Adrenal gland (tissue), 9 donors: ENCODE measurements at regions not wholly inside any gene's neighbourhood (a gene's known extent, or its start where the extent isn't known, plus 50 kb on each side); places are given as distances from the start of the nearest gene placed in this dataset.
"Not testable (repeated sequence)": the region's sequence is repeated elsewhere in the genome, so short reads cannot be mapped to it uniquely, and the experiment has no call there.

Source experiments
- DNase-seq, 7 donors: peaks; one replicate each; pipeline ENCODE4 v3.0.0-alpha.2; 2019 to 2020
- H3K27ac ChIP-seq, 5 donors: fragments of 200-600 bp; sonication (generic) in 4 of 5; 1 replicate in 3 of 5; 2 replicates in 2 of 5; pipeline versions ENCODE4 v1.5.1 to v1.8.0; 2016 to 2020; ENCODE audit warnings: mild to moderate bottlenecking in 1 of 5
- H3K27me3 ChIP-seq: fragments of 200-600 bp; 2 replicates; pipeline ENCODE4 v1.8.0; 2021
- H3K36me3 ChIP-seq, 2 donors: fragments of 200-600 bp; replicated peaks in 1 of 2; 1 replicate in 1 of 2; 2 replicates in 1 of 2; pipeline versions ENCODE4 v1.5.1 to v1.8.0; 2018 to 2022
- H3K4me1 ChIP-seq, 2 donors: fragments of 200-600 bp; replicated peaks in 1 of 2; 1 replicate in 1 of 2; 2 replicates in 1 of 2; pipeline versions ENCODE4 v1.5.1 to v1.8.0; 2018 to 2021
- H3K4me3 ChIP-seq, 4 donors: fragments of 200-600 bp; sonication (generic) in 3 of 4; one replicate each; pipeline ENCODE4 v1.5.1; 2016 to 2018
- H3K9me3 ChIP-seq, 3 donors: fragments of 200-600 bp; sonication (generic) in 1 of 3; replicated peaks in 1 of 3; 1 replicate in 2 of 3; 2 replicates in 1 of 3; pipeline versions ENCODE4 v1.5.1 to v1.8.0; 2016 to 2021
- POLR2A ChIP-seq, 2 donors: fragments of 450-650 bp; IDR thresholded peaks; one replicate each; pipeline ENCODE4 v1.6.1; 2017; ENCODE audit warnings: antibody characterized with exemption in 2 of 2, mild to moderate bottlenecking in 2 of 2, moderate library complexity in 1 of 2
- WGBS, 4 donors: extraction: QIAGEN DNeasy Blood & Tissue Kit in 2 of 4; methylation state at CpG; one replicate each; pipeline versions ENCODE4 v1.1.5 to v1.1.7; 2013 to 2017; 5-methylcytosine and 5-hydroxymethylcytosine counted together
- intact Hi-C, 2 donors: fragments of 100-400 bp; cut with DNase I; formaldehyde crosslinking; loops; one replicate each; pipeline versions ENCODE4 v1.14.1 to v1.15.0; 2022 to 2023
- TF ChIP-seq, protein P1 (sequence below), 6 experiments: fragments of 450-650 bp in 4 of 6; fragments of 200-600 bp in 2 of 6; sonication (generic) in 1 of 6; IDR thresholded peaks; 1 replicate in 5 of 6; 2 replicates in 1 of 6; pipeline versions ENCODE4 v1.5.1 to v1.8.0; 2016 to 2021; ENCODE audit warnings: antibody characterized with exemption in 6 of 6, mild to moderate bottlenecking in 2 of 6, moderate library complexity in 1 of 6
- donor health status: healthy with polysubstance abuse.
- donor health status: Bipolar disorder and iron deficiency.
- donor health status: DM: yes; HTN: yes; CAD: no.
- donor health status: DM: no; HTN: no; CAD: no.
- donor health status: DM: no; HTN: no; CAD: no.

DNA sequence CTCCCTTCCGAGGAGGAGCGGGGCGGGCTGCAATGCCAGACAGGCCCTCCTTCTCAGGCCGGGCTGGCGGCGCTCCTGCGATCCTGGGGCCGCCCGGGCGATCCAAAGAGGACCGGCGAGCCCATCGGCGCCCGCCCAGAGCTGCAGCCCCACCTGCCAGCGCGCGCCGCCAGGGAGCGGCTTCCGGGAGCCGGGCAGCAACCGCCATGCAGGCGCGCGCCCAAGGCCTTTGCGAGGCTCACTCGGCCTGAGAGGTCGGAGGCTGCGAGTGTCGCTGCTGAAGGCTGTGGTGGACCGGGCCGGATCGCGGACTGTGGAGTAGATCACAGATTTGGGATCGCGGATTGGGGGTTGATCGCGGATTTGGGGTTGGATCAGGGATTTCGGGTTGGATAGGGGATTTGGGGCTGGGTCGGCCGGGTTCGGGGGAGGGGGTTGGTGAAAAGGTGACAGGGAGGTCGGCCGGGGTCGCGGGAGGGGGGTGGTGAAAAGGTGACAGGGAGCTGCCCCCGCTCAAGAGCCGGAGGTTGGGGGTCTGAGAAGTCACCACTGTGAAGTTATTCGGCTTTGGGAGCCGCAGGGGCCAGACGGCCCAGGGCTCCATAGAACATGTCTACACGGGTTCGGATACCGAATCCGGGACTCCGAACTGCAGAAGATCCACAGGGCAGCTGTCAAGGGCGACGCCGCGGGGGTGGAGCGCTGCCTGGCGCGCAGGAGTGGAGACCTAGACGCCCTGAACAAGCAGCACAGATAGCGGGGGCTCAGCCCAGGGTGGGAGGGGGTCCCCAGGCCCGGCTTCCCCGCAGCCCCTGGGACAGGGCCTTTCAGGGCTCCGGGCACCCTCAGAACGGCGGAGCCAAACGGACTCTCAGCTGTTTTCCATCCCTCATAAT is 1213.4 kb downstream of the FOXD4L5 start:
- H3K27me3 ChIP-seq, intact Hi-C loops, DNase-seq, H3K36me3 ChIP-seq, H3K4me3 ChIP-seq, H3K9me3 ChIP-seq, H3K4me1 ChIP-seq, H3K27ac ChIP-seq: not testable (repeated sequence)
- WGBS, 4 donors = 63 to 89% (median 66%) methylated on average over 4 to 72 of the region's 72 CpGs

DNA sequence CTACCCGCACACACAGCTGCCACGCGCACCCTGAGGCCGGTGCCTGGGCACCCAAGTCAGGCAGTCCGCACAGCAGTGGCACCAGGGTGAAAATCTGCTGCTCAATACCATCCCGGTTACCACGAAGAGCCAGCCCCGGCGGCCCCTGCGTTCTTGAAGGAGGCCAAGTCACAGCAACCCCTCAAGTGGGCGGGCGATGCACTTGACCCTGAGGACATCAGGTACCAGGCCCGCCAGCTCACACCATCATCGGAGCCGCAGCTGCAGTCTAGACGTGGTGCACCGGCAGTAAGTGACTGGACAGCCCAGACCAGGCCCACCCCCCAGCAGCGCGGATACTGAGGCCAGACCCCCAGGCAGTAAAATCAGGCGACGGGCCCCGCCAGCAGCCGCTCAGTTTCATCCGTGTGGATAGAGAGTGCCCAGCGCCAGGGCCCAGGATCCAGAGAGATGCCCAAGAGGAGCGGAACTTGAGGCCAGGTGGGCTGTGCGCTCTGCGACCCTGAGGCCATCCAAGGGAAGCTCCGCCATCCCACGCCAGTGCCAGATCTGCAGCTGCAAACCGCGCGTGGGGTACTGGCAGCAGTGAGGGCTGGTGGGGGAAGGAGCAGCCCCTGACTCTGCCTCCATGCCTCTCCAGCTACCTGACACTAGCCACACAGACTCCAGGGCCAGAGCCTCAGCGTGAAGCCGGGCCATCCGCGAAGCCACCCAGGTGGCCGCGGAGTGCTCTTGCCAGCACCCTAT is 1214.2 kb downstream of the FOXD4L5 start:
- DNase-seq, H3K4me3 ChIP-seq, H3K36me3 ChIP-seq, H3K4me1 ChIP-seq, intact Hi-C loops, H3K27me3 ChIP-seq, H3K9me3 ChIP-seq, H3K27ac ChIP-seq: not testable (repeated sequence)
- 67 to 90% (median 74%) methylated on average over 10 to 39 of the region's 39 CpGs for WGBS, 4 donors

DNA sequence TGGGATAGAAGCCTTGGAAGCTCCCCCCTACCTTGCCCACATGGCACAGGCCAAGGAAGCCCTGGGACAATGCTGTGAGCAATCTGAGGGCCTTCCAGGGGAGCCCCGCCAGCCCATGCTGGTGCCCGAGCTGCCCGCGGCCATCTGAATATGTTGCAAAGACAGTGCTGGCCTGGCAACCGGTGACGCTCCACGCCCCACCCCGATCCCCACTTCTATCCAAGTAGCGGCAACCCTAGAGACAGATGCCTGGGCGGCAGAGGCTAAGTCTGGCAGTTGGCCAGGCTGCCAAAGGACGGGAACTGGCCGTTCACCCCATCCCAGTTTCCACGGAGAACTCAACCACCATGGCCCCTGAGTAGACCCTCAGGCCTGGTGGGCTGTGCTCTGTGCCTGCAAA is 1214.9 kb downstream of the FOXD4L5 start:
- H3K27ac ChIP-seq, H3K27me3 ChIP-seq, H3K4me1 ChIP-seq, H3K4me3 ChIP-seq, intact Hi-C loops, DNase-seq, H3K36me3 ChIP-seq, H3K9me3 ChIP-seq: not testable (repeated sequence)
- 77 to 100% (median 82%) methylated on average over 1 to 13 of the region's 13 CpGs for WGBS, 4 donors

DNA sequence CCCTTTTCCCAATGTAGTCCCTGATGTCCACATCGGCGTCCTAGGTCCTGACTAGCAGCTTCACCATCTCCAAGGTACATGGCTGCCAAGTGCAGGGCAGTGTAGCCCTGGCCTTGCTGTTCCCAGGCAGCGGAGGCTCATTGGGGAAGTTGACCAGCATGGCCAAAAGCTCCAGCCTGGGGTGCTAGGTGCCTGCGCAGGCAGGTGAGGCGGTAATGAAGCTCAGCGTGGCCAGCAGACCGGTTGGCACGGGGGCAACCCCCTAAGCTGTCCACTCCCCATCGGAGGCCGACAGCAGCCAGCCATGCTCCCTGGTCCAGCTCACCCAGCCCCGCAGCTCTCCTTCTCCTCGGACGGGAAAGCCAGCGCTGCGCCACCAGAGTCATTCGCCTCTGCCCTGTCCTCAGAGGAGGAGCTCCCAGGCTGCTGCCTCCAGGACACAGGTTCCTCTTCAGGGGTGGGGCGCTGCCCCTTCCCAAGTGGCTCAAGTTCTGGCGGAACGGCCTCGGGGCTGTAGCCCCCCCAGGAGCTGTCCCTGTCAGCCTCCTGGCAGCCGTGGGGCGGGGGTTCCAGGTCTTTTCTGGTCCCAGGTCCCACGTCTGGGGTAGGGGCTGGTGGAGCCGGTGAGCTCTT is 1218.2 kb downstream of the FOXD4L5 start:
- H3K9me3 ChIP-seq = no peaks in the 10 kb centered on the region
- intact Hi-C loops = no loop called here
- H3K4me1 ChIP-seq = no peaks in the 10 kb centered on the region
- no peak overlapping the region for H3K4me3 ChIP-seq
- TF ChIP-seq POLR2A (IDR thresholded peaks at IDR 0.05) = no peak
- TF ChIP-seq, protein P1, sequence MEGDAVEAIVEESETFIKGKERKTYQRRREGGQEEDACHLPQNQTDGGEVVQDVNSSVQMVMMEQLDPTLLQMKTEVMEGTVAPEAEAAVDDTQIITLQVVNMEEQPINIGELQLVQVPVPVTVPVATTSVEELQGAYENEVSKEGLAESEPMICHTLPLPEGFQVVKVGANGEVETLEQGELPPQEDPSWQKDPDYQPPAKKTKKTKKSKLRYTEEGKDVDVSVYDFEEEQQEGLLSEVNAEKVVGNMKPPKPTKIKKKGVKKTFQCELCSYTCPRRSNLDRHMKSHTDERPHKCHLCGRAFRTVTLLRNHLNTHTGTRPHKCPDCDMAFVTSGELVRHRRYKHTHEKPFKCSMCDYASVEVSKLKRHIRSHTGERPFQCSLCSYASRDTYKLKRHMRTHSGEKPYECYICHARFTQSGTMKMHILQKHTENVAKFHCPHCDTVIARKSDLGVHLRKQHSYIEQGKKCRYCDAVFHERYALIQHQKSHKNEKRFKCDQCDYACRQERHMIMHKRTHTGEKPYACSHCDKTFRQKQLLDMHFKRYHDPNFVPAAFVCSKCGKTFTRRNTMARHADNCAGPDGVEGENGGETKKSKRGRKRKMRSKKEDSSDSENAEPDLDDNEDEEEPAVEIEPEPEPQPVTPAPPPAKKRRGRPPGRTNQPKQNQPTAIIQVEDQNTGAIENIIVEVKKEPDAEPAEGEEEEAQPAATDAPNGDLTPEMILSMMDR (IDR thresholded peaks at IDR 0.05) = no peak
- no peak overlapping the region for H3K27ac ChIP-seq
- DNase-seq = no peak
- H3K27me3 ChIP-seq = no peaks in the 10 kb centered on the region
- H3K36me3 ChIP-seq = no peaks in the 10 kb centered on the region
- WGBS, 4 donors = 76 to 94% (median 83%) methylated on average over 10 to 24 of the region's 24 CpGs

DNA sequence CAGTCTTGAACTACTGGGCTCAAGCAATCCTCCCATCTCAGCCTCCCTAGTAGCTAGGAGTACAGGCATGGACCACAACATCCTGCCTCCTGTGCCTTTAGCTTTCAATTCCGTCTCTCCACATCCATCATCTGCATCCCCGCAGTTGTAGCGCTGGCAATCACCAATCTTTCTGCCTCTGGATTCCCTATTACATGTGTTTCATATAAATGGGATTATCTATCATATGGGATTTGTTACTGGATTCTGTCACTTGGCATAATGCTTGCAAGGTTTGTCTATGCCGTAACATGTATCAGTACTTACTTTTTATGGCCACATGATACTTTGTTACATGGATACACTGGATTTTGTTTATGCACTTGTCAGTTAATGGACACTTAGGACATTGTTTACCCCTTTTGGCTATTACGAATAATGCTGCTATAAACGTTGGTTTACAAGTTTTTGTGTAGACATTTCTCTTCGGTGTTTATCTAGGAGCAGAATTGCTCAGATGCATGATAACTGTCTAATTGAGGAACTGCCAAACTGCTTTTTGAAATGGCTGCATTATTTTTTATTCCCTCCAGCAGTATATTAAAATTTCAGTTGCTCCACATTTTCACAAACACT is 1223.9 kb downstream of the FOXD4L5 start:
- TF ChIP-seq, protein P1 (IDR thresholded peaks at IDR 0.05) = no peak
- no peak for TF ChIP-seq POLR2A (IDR thresholded peaks at IDR 0.05)
- H3K27me3 ChIP-seq = no peaks in the 10 kb centered on the region
- no peak overlapping the region for H3K27ac ChIP-seq
- 65 to 73% (median 69%) methylated on average over 7 of the region's 7 CpGs for WGBS, 4 donors
- H3K4me3 ChIP-seq = no peak overlapping the region
- no peaks in the 10 kb centered on the region for H3K4me1 ChIP-seq
- no peak for DNase-seq
- H3K9me3 ChIP-seq = no peaks in the 10 kb centered on the region
- H3K36me3 ChIP-seq = no peaks in the 10 kb centered on the region
- intact Hi-C loops = no loop called here

DNA sequence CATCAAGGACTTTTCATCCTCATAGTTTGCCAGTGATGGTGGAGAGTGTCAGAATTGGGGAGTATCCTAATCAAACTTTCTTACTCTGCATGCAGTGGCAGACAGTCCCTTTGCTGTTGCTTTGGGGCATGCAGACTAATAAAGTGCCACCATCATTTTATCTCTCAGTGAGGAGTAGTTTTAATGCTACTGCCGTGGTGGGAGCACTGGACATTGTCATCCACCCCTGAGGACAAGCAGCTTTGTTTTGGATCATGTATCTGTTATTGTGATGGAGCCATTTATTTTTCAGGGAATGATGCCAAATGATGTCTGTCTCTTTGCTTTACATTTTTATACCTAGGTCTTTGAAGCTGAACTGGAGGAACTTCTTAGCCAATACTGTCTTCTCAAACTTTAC is 1226.9 kb downstream of the FOXD4L5 start:
- H3K9me3 ChIP-seq, H3K4me1 ChIP-seq, H3K4me3 ChIP-seq, DNase-seq, H3K27ac ChIP-seq, H3K36me3 ChIP-seq, H3K27me3 ChIP-seq, intact Hi-C loops: not testable (repeated sequence)
- 42 to 63% (median 49%) methylated on average over 1 of the region's 1 CpG for WGBS, 4 donors
